ENCODE measurements at regions not wholly inside any gene's neighbourhood (a gene's known extent, or its start where the extent isn't known, plus 50 kb on each side); places are given as distances from the start of the nearest gene placed in this dataset.

- Histone ChIP-seq H3K27ac (no peak overlapping the region), H3K9me3 (no peaks in the 10 kb centered on the region), H3K36me3 (no peaks in the 10 kb centered on the region), H3K4me3 (replicated peaks in 1 of 3) (no peak overlapping the region), H3K27me3 (no peaks in the 10 kb centered on the region), H3K4me1 (no peaks in the 10 kb centered on the region)
- 49 to 57% methylated on average over 2 of the region's 2 CpGs for WGBS, 2 donors
- TF ChIP-seq POLR2A (IDR thresholded peaks at IDR 0.05) (no peak), CTCF (IDR thresholded peaks at IDR 0.05) (no peak)
- intact Hi-C loops (cut with DNase I), result no loop called here
- DNase-seq, result no peak
Observed at GRCh38 chr16:65306722-65307121, 184.9 kb upstream of the CDH11 start.

GRCh38 chr16:65306300-65306699, 184.4 kb upstream of the CDH11 start:
- Histone ChIP-seq H3K36me3 (no peaks in the 10 kb centered on the region), H3K4me1 (no peaks in the 10 kb centered on the region), H3K27me3 (no peaks in the 10 kb centered on the region), H3K27ac (no peak overlapping the region), H3K4me3 (replicated peaks in 1 of 3) (no peak overlapping the region), H3K9me3 (no peaks in the 10 kb centered on the region)
- no peak for TF ChIP-seq POLR2A (IDR thresholded peaks at IDR 0.05)
- no peak for TF ChIP-seq CTCF (IDR thresholded peaks at IDR 0.05)
- WGBS, 2 donors, result 56 to 73% methylated on average over 1 of the region's 1 CpG
- DNase-seq, result no peak
- intact Hi-C loops (cut with DNase I), result no loop called here

- intact Hi-C loops (cut with DNase I), result no loop called here
- Histone ChIP-seq H3K27ac (no peak overlapping the region), H3K4me1 (no peaks in the 10 kb centered on the region), H3K9me3 (no peaks in the 10 kb centered on the region), H3K27me3 (no peaks in the 10 kb centered on the region), H3K4me3 (replicated peaks in 1 of 3) (no peak overlapping the region), H3K36me3 (no peaks in the 10 kb centered on the region)
- TF ChIP-seq CTCF (IDR thresholded peaks at IDR 0.05) (no peak), POLR2A (IDR thresholded peaks at IDR 0.05) (no peak)
- WGBS, 2 donors, result 71 to 79% methylated on average over 5 of the region's 5 CpGs
- DNase-seq, result no peak
Observed at GRCh38 chr16:65305266-65305959, 183.6 kb upstream of the CDH11 start.

GRCh38 chr16:65301029-65301428, 179.2 kb upstream of the CDH11 start:
- Histone ChIP-seq H3K4me1 (no peaks in the 10 kb centered on the region), H3K27ac (no peak overlapping the region), H3K36me3 (no peaks in the 10 kb centered on the region), H3K27me3 (no peaks in the 10 kb centered on the region), H3K4me3 (replicated peaks in 1 of 3) (no peak overlapping the region), H3K9me3 (no peaks in the 10 kb centered on the region)
- intact Hi-C loops (cut with DNase I), result no loop called here
- no peak for DNase-seq
- WGBS, 2 donors, result 92 to 97% methylated on average over 1 of the region's 1 CpG
- TF ChIP-seq POLR2A (IDR thresholded peaks at IDR 0.05) (no peak), CTCF (IDR thresholded peaks at IDR 0.05) (no peak)

GRCh38 chr16:65297453-65297852, 175.6 kb upstream of the CDH11 start:
- intact Hi-C loops (cut with DNase I), result no loop called here
- no peaks in the 10 kb centered on the region for H3K9me3 ChIP-seq
- no peak overlapping the region for H3K27ac ChIP-seq
- H3K4me3 ChIP-seq (replicated peaks in 1 of 3), result no peak overlapping the region
- no peaks in the 10 kb centered on the region for H3K27me3 ChIP-seq
- no peak for DNase-seq
- TF ChIP-seq POLR2A (IDR thresholded peaks at IDR 0.05) (no peak), CTCF (IDR thresholded peaks at IDR 0.05) (no peak)
- H3K36me3 ChIP-seq, result no peaks in the 10 kb centered on the region
- H3K4me1 ChIP-seq, result no peaks in the 10 kb centered on the region
